NCI-H1930 (cell line): ENCODE measurements at regions not wholly inside any gene's neighbourhood (a gene's known extent, or its start where the extent isn't known, plus 50 kb on each side); places are given as distances from the start of the nearest gene placed in this dataset.
A peak's percentile ranks its signal among the peaks of the same experiment; 100 is the strongest.

Experiments
- DNase-seq, 2 experiments: peaks; one replicate each; lab custom pipeline; 2025; lab: John Stamatoyannopoulos, UW

DNA sequence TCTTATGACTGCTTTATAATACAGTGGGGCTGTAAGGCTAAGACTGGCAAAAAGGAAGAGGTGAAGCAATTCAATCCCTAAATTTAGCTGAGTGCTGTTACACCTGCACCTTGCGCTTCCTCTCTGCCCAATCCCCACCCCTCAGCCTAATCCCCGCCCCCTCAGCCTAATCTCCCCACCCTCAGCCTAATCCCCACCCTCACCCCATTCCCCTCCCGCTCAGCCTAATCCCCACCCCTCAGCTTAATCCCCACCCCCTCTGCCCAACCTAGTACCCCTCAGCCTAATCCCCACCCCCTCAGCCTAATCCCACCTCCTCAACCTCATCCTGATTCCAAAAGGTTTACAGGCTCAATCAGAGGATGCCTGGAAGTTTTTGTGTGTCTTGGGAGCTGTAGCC lies 155.5 kb downstream of the PMP22 start:
- DNase-seq: no peak

DNA sequence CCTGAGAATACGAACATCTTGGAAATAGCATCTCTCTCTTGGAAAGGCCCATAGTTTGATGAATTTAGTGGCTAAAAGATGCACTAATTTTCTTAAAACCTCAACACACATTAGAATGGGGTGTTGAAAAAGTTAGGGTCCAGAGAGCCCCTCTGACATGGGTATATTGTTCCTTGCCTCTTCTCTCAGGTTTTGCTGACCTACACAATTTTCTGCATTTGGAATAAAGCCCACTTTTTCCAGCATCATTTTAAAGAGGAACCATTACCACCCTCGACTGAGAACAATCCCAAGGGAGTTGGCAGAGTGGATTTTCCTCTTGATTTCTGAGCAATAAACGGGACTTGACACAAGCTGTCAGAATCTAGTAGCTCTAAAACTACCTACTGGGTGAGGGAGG lies 156.1 kb downstream of the PMP22 start:
- DNase-seq: no peak

DNA sequence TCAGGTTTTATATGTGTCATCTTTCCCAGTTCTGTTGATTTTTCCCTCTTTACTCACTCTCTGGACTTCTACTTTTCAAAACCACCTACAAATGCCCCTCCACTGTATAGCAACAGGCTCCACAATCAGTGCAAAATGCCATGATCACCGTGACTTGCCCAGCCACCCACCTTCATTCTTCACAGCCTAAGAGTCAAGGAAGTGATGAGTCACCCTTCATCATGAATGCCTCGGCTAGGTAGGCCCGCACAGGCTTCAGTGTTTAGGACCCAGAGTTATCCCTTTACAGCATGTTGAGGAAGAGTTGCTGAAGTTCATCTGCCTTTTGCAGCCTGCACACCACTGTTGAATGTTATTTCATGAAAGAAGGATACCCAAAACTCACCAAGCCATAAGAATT lies 158.6 kb downstream of the PMP22 start:
- no peak for DNase-seq

DNA sequence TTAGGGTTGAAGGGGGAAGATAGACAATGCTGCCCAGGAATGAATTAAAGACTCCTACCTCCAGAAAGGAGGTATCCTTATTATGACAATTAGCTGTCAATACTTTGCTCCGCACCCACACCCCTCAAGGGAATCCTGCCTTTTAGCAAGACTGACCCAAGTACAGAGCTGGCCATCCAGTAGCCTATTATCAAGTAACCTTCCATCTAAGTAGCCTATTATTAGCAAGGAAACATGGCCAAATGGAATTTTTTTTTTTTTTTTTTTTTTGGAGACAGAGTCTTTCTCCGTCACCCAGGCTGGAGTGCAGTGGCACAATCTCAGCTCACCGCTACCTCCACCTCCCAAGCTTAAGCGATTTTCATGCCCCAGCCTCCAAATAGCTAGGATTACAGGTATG lies 161.3 kb downstream of the PMP22 start:
- DNase-seq: no peak

DNA sequence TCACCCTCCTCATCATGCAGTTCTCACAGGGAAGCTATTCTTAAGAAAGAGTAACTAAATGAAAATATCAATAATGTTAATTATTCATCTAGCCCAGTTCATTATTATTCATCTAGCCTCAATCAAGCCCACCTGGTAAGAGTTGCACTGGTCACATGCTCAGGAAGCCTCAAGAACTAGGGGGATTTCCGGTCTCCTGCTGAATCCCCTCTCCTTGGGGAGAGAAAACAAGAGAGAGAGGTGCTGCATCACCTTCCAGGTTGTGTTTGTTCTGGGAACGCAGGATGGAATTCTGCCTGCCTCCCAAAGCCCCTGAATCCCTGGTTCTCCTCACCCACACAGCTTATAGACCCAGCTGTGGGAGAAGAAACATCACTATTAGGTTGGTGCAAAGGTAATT lies 164.0 kb downstream of the PMP22 start:
- no peak for DNase-seq

GRCh38 chr17:15096511-15096910 lies 168.6 kb downstream of the PMP22 start:
- DNase-seq: no peak

- no peak for DNase-seq
These were observed 169.2 kb downstream of the PMP22 start for GRCh38 chr17:15095935-15096334.

- DNase-seq: no peak
These were observed 172.4 kb downstream of the PMP22 start for GRCh38 chr17:15092762-15093161.

DNA sequence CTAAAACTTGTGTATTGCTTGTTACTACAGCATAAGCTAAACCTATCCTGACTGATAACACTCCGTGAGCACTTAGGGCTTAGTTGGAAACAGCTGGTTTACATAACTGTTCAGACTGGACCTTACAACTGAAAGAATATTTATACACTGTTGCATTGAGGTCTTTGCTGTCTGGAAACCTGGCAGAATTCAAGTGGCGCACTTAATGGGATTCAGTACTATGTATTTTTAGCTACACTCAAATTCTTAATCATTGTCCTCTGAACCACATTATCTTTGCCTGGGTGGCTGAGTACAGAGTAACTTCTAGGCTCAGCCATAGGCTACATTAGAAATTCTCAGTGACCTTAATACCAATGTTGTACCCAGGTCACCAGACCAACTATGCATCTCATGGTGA lies 172.9 kb downstream of the PMP22 start:
- no peak for DNase-seq

GRCh38 chr17:15091825-15092224 lies 173.3 kb downstream of the PMP22 start:
- DNase-seq: no peak

- no peak for DNase-seq
These were observed 174.6 kb downstream of the PMP22 start for GRCh38 chr17:15090533-15090932.

DNA sequence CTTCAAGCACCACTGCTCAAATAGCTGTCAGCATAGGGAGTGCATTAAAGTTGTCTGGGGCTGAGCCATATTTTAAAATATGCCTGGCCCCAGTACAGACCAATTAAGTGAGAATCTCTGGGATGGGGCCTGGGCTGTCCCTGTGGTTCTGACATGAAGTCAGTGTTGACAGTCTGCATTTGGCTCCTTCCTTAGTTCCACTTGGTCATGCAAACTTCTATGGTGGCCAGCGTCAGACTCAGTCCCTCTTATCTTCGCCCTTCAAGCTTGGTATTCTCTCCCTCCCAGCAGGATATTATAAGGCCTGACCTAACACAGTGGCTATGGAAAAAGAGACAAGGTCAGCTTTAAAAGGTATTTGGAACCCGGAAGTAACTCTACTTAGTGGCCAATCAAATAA lies 177.2 kb downstream of the PMP22 start:
- DNase-seq: no peak

- DNase-seq: no peak
These were observed 178.3 kb downstream of the PMP22 start for GRCh38 chr17:15086776-15087295.

- DNase-seq: no peak
These were observed 179.0 kb downstream of the PMP22 start for GRCh38 chr17:15085890-15086677.

DNA sequence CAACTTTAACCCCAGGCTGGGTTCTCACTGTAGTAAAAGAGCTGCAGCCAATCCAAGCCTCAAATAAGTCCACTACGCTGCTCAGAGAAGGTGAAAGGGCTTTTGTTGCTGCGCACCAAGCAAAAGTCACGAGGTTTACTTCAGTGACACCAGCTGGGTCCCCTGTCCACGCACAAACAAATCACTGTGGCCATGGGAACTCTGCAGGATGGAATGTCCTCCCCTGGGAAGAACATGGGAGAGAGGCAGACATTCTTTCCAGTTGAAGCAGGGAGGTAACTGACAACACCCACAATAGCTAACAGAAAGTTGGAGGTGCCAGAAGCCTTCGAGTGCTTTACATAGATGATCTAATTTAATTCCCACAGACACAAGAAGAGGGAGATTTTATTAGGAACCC lies 181.9 kb downstream of the PMP22 start:
- DNase-seq: no peak

DNA sequence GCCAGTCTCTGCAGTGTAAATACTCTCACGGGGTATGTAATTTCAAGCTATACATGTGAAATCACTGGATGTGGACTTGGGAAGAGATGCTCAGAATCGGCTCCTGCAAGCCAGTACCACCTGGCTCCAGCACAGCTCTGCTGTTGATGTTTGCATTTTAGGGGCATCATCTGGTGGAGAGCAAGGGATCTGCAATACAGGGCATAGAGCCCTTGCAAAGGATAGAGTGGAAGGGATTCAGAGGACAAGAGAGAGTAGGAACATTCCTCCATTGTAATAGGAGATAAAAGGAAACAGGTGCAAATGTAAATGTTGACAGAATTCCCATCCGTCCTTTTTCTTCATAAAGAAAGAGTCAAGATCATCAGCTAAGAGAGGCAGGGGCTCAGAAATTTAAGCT lies 184.1 kb downstream of the PMP22 start:
- DNase-seq: no peak

- no peak for DNase-seq
These were observed 186.6 kb downstream of the PMP22 start for GRCh38 chr17:15078570-15078969.

DNA sequence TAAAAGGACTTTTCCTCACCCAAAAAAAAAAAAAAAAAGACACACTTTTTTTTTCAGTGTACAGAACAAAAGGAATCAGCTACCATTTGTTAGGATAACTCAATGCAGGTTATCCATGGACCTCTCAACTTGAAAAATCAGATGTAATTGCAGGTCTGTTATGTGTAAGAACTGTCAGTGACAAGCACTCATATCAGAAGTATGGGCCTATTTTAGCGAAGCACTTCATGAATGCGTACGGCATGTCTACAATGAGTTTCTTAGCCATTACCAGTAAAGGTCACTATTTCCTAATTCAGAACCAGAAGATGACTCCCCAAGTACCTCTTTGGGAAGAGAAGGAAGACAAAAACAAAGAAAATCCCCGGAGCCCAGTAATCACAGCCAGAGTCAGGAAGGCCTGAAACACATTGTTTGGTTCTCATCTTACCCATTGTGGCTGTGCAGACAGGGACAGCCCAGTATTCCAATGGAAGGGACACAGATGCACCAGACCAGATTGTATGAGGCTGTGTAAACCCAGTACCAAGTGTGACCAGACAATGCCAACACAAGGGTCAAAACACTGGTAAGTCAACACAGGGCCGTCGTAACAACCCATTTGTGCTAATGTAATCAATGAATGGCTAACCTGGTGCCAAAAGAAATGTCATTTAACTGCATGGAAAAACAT lies 188.0 kb downstream of the PMP22 start:
- DNase-seq: peak; percentile 74 to 83

DNA sequence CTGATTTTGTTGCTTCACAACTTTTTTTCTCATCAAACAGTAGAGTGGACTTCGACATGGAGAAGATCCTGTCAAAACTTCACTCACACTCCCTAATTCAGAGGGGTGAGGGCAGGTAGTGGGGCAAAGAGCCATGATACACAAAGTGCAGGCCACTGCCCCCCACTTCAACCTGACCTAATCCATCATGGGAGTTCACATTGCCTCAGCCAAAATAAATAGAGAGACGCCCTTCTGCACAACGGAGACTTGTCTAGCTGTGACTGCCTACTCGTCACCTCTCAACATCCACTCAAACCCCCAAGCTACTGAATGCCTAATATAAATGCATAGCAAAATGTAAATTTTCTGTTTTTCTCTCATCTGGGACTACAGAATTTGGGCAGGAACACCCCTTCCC lies 213.2 kb downstream of the PMP22 start:
- DNase-seq: no peak

DNA sequence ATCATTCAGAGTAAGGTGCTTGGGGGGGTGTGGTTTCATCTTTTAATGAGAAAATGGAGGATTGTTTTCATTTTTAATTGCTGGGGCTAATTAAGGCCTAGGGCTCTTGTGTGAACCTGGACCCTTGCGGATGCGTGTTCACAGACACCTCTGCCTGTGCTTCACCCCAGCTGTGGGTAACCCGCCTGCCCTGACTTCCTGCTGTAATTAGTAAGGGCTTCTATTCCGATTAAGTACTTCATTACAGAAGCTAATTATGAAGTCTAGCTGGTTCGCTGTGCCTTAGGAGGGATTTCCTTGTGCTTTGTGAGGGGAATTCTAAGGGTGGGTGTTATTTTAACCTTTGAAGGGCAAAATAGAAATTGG lies 215.3 kb downstream of the PMP22 start:
- DNase-seq: no peak

DNA sequence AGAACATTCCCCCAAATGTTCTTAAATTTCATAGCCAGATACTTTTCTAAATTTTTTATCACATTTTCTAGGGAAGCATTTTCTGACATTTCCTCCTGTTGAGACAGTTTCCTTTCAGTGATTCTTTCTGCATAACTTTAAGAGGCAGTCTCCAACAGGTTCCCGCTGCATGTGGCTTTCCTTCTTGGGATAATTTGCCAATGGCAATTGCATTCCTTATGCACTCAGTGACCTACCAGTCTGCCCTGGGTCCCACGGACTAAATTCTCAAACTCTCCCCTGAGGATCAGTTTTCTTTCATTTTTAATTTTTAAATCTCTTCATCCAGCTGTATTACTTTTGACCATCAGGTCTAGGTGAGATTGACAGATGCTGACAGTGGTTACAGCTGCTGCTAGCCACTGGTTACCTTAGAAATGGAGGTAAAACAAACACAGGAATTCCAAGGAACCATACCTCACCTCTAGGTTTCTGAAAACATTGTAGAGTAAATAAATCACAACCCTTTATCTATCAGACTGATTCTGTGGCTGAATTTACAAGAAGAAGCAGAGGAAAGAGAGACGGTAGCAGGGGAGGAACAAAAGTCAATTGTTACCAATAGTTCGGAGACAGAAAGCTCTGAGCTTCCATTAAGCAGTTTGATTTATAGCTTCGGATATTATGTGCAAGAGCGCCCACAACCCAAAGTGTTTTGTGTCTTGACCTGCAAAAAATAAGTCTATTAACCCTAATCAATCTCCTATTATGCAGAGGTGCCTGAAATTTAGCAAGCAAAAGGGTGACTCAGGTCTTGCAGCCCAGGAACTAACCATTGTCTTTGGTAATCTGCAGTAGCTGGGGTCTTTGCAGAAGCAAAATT lies 216.0 kb downstream of the PMP22 start:
- no peak for DNase-seq

DNA sequence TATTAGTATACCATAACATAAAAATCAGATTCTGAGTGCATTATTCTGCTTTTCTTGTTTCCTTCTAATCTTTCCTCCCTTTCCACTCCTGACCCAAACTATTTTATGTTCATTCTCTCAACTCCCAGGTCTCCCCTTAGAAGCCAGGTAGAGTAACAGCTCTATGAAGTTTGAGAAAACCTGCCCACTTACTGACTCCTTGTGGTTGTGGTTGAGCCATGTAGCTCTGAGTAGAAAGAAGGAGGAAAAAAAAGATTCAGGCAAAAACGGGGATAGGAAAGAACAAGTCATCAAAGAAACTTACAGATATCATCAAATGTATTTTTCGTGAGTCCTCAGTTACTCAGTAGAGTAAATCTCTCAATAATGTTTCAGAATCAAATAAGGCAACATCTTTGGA lies 216.7 kb downstream of the PMP22 start:
- no peak for DNase-seq

- DNase-seq: no peak
These were observed 222.8 kb downstream of the PMP22 start for GRCh38 chr17:15042311-15042710.
